Neuronal stem cell (in vitro differentiated cells): ENCODE measurements at regions not wholly inside any gene's neighbourhood (a gene's known extent, or its start where the extent isn't known, plus 50 kb on each side); places are given as distances from the start of the nearest gene placed in this dataset.
"Not testable (repeated sequence)": the region's sequence is repeated elsewhere in the genome, so short reads cannot be mapped to it uniquely, and the experiment has no call there.

ENCODE experiments used
- DNase-seq: peaks from one replicate; pipeline ENCODE4 v3.0.0-alpha.2; 2013; ENCODE audit warnings: low spot score
- H2AFZ ChIP-seq: one replicate; pipeline ENCODE4 v1.6.1; 2013; ENCODE audit warnings: mild to moderate bottlenecking, low read length, inconsistent platforms
- H2AK5ac ChIP-seq: 2 replicates; pipeline ENCODE4 v1.6.1; 2013; ENCODE audit warnings: low read depth, mild to moderate bottlenecking, inconsistent platforms, low read length, moderate library complexity, mixed read lengths
- H2BK120ac ChIP-seq: 2 replicates; pipeline ENCODE4 v1.6.1; 2013; ENCODE audit warnings: low read depth, mild to moderate bottlenecking, inconsistent platforms, low read length, moderate library complexity, mixed read lengths
- H2BK12ac ChIP-seq: one replicate; pipeline ENCODE4 v1.6.1; 2013; ENCODE audit warnings: low read length, inconsistent platforms
- H2BK15ac ChIP-seq: 2 replicates; pipeline ENCODE4 v1.6.1; 2013; ENCODE audit warnings: mild to moderate bottlenecking, low read length, inconsistent platforms, mixed read lengths
- H2BK5ac ChIP-seq: one replicate; pipeline ENCODE4 v1.6.1; 2013; ENCODE audit warnings: inconsistent platforms, mild to moderate bottlenecking, low read length, moderate library complexity
- H3K14ac ChIP-seq: one replicate; pipeline ENCODE4 v1.6.1; 2013; ENCODE audit warnings: low read length, inconsistent platforms
- H3K18ac ChIP-seq: 2 replicates; pipeline ENCODE4 v1.6.1; 2013; ENCODE audit warnings: low read length, inconsistent platforms
- H3K23ac ChIP-seq: 2 replicates; pipeline ENCODE4 v1.6.1; 2013; ENCODE audit warnings: low read depth, mild to moderate bottlenecking, mixed read lengths, low read length, inconsistent platforms; ENCODE audit not compliant: poor library complexity
- H3K27ac ChIP-seq: replicated peaks from 3 replicates; pipeline ENCODE4 v1.5.1; 2013; ENCODE audit warnings: low read length, inconsistent platforms
- H3K27me3 ChIP-seq, 3 experiments: 2 replicates each; pipeline ENCODE4 v1.6.1; 2013; ENCODE audit warnings: low read length in 3 of 3, mild to moderate bottlenecking in 2 of 3, inconsistent platforms in 1 of 3, low read depth in 1 of 3, mixed read lengths in 1 of 3, moderate library complexity in 1 of 3; ENCODE audit not compliant: control insufficient read depth in 3 of 3, insufficient read depth in 3 of 3
- H3K36me3 ChIP-seq, 2 donors: replicated peaks in 1 of 2; 2 replicates each; pipeline ENCODE4 v1.6.1; 2013; ENCODE audit warnings: low read length in 2 of 2; ENCODE audit not compliant: control insufficient read depth in 2 of 2, insufficient read depth in 2 of 2
- H3K4ac ChIP-seq: 2 replicates; pipeline ENCODE4 v1.6.1; 2013; ENCODE audit warnings: inconsistent platforms, mild to moderate bottlenecking, low read length, moderate library complexity
- H3K4me1 ChIP-seq, 2 donors: 1 replicate in 1 of 2; 2 replicates in 1 of 2; pipeline ENCODE4 v1.6.1; 2013; ENCODE audit warnings: low read length in 2 of 2, low read depth in 1 of 2; ENCODE audit not compliant: control insufficient read depth in 2 of 2, insufficient read depth in 1 of 2
- H3K4me2 ChIP-seq: one replicate; pipeline ENCODE4 v1.6.1; 2013; ENCODE audit warnings: mild to moderate bottlenecking, low read length, inconsistent platforms; ENCODE audit not compliant: insufficient read depth, poor library complexity, severe bottlenecking
- H3K4me3 ChIP-seq, 2 donors: 2 replicates each; pipeline ENCODE4 v1.5.1; 2013; ENCODE audit warnings: low read length in 2 of 2, mild to moderate bottlenecking in 2 of 2, inconsistent platforms in 1 of 2, moderate library complexity in 1 of 2
- H3K79me1 ChIP-seq: one replicate; pipeline ENCODE4 v1.6.1; 2013; ENCODE audit warnings: low read depth, mild to moderate bottlenecking, inconsistent platforms, low read length, moderate library complexity
- H3K9ac ChIP-seq: one replicate; pipeline ENCODE4 v1.6.1; 2013; ENCODE audit warnings: mild to moderate bottlenecking, low read depth, low read length, inconsistent platforms; ENCODE audit not compliant: poor library complexity
- H3K9me3 ChIP-seq, 2 donors: replicated peaks in 1 of 2; 2 replicates each; pipeline versions ENCODE3 to v1.6.1; 2013; ENCODE audit warnings: low read length in 2 of 2, mild to moderate bottlenecking in 2 of 2, inconsistent platforms in 1 of 2, low read depth in 1 of 2, mixed read lengths in 1 of 2, moderate library complexity in 1 of 2; ENCODE audit not compliant: control insufficient read depth in 2 of 2, insufficient read depth in 1 of 2
- H4K8ac ChIP-seq: one replicate; pipeline ENCODE4 v1.6.1; 2013; ENCODE audit warnings: low read depth, mild to moderate bottlenecking, inconsistent platforms, low read length, moderate library complexity
- H4K91ac ChIP-seq: one replicate; pipeline ENCODE4 v1.6.1; 2013; ENCODE audit warnings: low read length, low read depth, mild to moderate bottlenecking, inconsistent platforms; ENCODE audit not compliant: poor library complexity
- WGBS, 2 donors: extraction: QIAGEN DNeasy Blood & Tissue Kit; methylation state at CpG; one replicate each; pipeline ENCODE4 v1.1.7; 2013; ENCODE audit warnings: missing lambda C conversion rate in 2 of 2, mixed read lengths in 1 of 2; ENCODE audit not compliant: insufficient read length in 2 of 2, insufficient replicate concordance in 1 of 2; ENCODE audit errors: extremely low coverage in 2 of 2; 5-methylcytosine and 5-hydroxymethylcytosine counted together

GRCh38 chr12:90443466-90443865, 511.5 kb downstream of the CCER1 start:
- not testable (repeated sequence) for H2AFZ ChIP-seq, H3K79me1 ChIP-seq, H2AK5ac ChIP-seq, H3K4me2 ChIP-seq, H3K4me3 ChIP-seq, DNase-seq, H3K36me3 ChIP-seq, H3K27ac ChIP-seq, H3K9ac ChIP-seq, H3K14ac ChIP-seq, H2BK5ac ChIP-seq, H2BK120ac ChIP-seq, H3K18ac ChIP-seq, H4K8ac ChIP-seq, H3K4ac ChIP-seq, H3K27me3 ChIP-seq, H2BK12ac ChIP-seq, H2BK15ac ChIP-seq, H3K9me3 ChIP-seq, H3K23ac ChIP-seq, H3K4me1 ChIP-seq, H4K91ac ChIP-seq
- WGBS, 2 donors: no CpG with 5 or more reads among the region's 7 CpGs

- H2BK5ac ChIP-seq: no peak overlapping the region
- H3K4me3 ChIP-seq: no peak overlapping the region
- H3K23ac ChIP-seq: no peak overlapping the region
- no peak for DNase-seq
- H3K27me3 ChIP-seq: no peaks in the 10 kb centered on the region
- H2BK12ac ChIP-seq: no peak overlapping the region
- no peak overlapping the region for H3K14ac ChIP-seq
- H3K36me3 ChIP-seq: no peaks in the 10 kb centered on the region
- no peak overlapping the region for H3K4me2 ChIP-seq
- H2AFZ ChIP-seq: no peak overlapping the region
- H2BK15ac ChIP-seq: no peak overlapping the region
- no peak overlapping the region for H3K4ac ChIP-seq
- no peak overlapping the region for H4K91ac ChIP-seq
- no peak overlapping the region for H4K8ac ChIP-seq
- no CpG with 5 or more reads among the region's 1 CpG for WGBS, 2 donors
- no peak overlapping the region for H3K27ac ChIP-seq
- H3K9me3 ChIP-seq: no peaks in the 10 kb centered on the region
- H3K79me1 ChIP-seq: no peaks in the 10 kb centered on the region
- no peak overlapping the region for H3K18ac ChIP-seq
- H3K4me1 ChIP-seq: no peaks in the 10 kb centered on the region
- no peak overlapping the region for H3K9ac ChIP-seq
- H2AK5ac ChIP-seq: no peak overlapping the region
- no peak overlapping the region for H2BK120ac ChIP-seq
Observed at GRCh38 chr12:90441431-90441830, 513.5 kb downstream of the CCER1 start.

- no peaks in the 10 kb centered on the region for H3K9me3 ChIP-seq
- no peaks in the 10 kb centered on the region for H3K27me3 ChIP-seq
- H2BK12ac ChIP-seq: no peak overlapping the region
- H3K18ac ChIP-seq: no peak overlapping the region
- H2AK5ac ChIP-seq: no peak overlapping the region
- no peak overlapping the region for H3K4me2 ChIP-seq
- peaks cover 0 to 3% of the 10 kb centered on the region in 2 donors for H3K4me1 ChIP-seq
- H2BK5ac ChIP-seq: no peak overlapping the region
- no peak overlapping the region for H3K4ac ChIP-seq
- H3K27ac ChIP-seq: no peak overlapping the region
- no peak for DNase-seq
- no peak overlapping the region for H3K23ac ChIP-seq
- H2AFZ ChIP-seq: no peak overlapping the region
- H2BK120ac ChIP-seq: no peak overlapping the region
- no peaks in the 10 kb centered on the region for H3K36me3 ChIP-seq
- no peak overlapping the region for H3K9ac ChIP-seq
- WGBS, 2 donors: no CpG with 5 or more reads among the region's 3 CpGs
- H3K79me1 ChIP-seq: no peaks in the 10 kb centered on the region
- H3K14ac ChIP-seq: no peak overlapping the region
- H4K8ac ChIP-seq: no peak overlapping the region
- H3K4me3 ChIP-seq: no peak overlapping the region
- H4K91ac ChIP-seq: no peak overlapping the region
- no peak overlapping the region for H2BK15ac ChIP-seq
Observed at GRCh38 chr12:90428881-90429280, 526.1 kb downstream of the CCER1 start.

GRCh38 chr12:90428465-90428864, 526.5 kb downstream of the CCER1 start:
- no CpG with 5 or more reads among the region's 1 CpG for WGBS, 2 donors
- Histone ChIP-seq H4K91ac (no peak overlapping the region), H2BK120ac (no peak overlapping the region), H4K8ac (no peak overlapping the region), H2AFZ (no peak overlapping the region), H3K79me1 (no peaks in the 10 kb centered on the region), H3K14ac (no peak overlapping the region), H3K9ac (no peak overlapping the region), H3K27ac (no peak overlapping the region), H3K27me3 (no peaks in the 10 kb centered on the region), H3K4me2 (no peak overlapping the region), H3K36me3 (no peaks in the 10 kb centered on the region), H3K9me3 (no peaks in the 10 kb centered on the region), H2BK5ac (no peak overlapping the region), H3K23ac (no peak overlapping the region), H2AK5ac (no peak overlapping the region), H3K18ac (no peak overlapping the region), H2BK12ac (no peak overlapping the region), H3K4me1 (peaks cover 0 to 3% of the 10 kb centered on the region in 2 donors), H3K4ac (no peak overlapping the region), H3K4me3 (no peak overlapping the region), H2BK15ac (no peak overlapping the region)
- DNase-seq: no peak
